OCI-LY1 (cell line): ENCODE measurements at regions not wholly inside any gene's neighbourhood (a gene's known extent, or its start where the extent isn't known, plus 50 kb on each side); places are given as distances from the start of the nearest gene placed in this dataset.

Experiments used
- H2AFZ ChIP-seq: fragments of 200-600 bp; sonication (generic), shearing (Covaris generic); 2 replicates; pipeline ENCODE4 v1.6.0; 2014; ENCODE audit warnings: antibody characterized with exemption, mild to moderate bottlenecking, low read length
- H3F3A ChIP-seq: fragments of 200-600 bp; sonication (generic), shearing (Covaris generic); 2 replicates; pipeline ENCODE4 v1.6.0; 2014; ENCODE audit warnings: mild to moderate bottlenecking, antibody characterized with exemption, low read length, moderate library complexity; ENCODE audit not compliant: insufficient read depth
- H3K27ac ChIP-seq: fragments of 200-600 bp; sonication (generic); 2 replicates; pipeline ENCODE4 v1.5.1; 2014; ENCODE audit warnings: low read length, mixed run types, mild to moderate bottlenecking, low read depth; ENCODE audit not compliant: poor library complexity, severe bottlenecking
- H3K27me3 ChIP-seq: fragments of 200-600 bp; sonication (generic); 2 replicates; pipeline ENCODE4 v1.6.0; 2014; ENCODE audit warnings: antibody characterized with exemption, mild to moderate bottlenecking, low read length, moderate library complexity; ENCODE audit not compliant: insufficient read depth
- H3K36me3 ChIP-seq: fragments of 200-600 bp; sonication (generic); 2 replicates; pipeline ENCODE4 v1.6.1; 2014; ENCODE audit warnings: mild to moderate bottlenecking, antibody characterized with exemption, low read length, moderate library complexity, mixed read lengths; ENCODE audit not compliant: insufficient read depth
- H3K4me1 ChIP-seq: fragments of 200-600 bp; sonication (generic); 2 replicates; pipeline ENCODE4 v1.5.1; 2014; ENCODE audit warnings: mild to moderate bottlenecking, low read length, moderate library complexity; ENCODE audit not compliant: insufficient read depth, severe bottlenecking
- H3K4me2 ChIP-seq: fragments of 200-600 bp; sonication (generic), shearing (Covaris generic); 2 replicates; pipeline ENCODE4 v1.6.1; 2014; ENCODE audit warnings: low read length
- H3K4me3 ChIP-seq: fragments of 200-600 bp; sonication (generic); 2 replicates; pipeline ENCODE4 v1.5.1; 2014; ENCODE audit warnings: low read length, low read depth, mild to moderate bottlenecking, mixed read lengths; ENCODE audit not compliant: poor library complexity, severe bottlenecking
- H3K79me2 ChIP-seq: fragments of 200-600 bp; shearing (Covaris generic); 2 replicates; pipeline ENCODE4 v1.6.1; 2016; ENCODE audit warnings: mixed run types, low read length, mixed read lengths; ENCODE audit not compliant: insufficient read depth
- H3K9ac ChIP-seq: fragments of 200-600 bp; sonication (generic), shearing (Covaris generic); 2 replicates; pipeline ENCODE4 v1.6.1; 2014; ENCODE audit warnings: mild to moderate bottlenecking, low read length, mixed read lengths
- H3K9me2 ChIP-seq: fragments of 200-600 bp; sonication (generic), shearing (Covaris generic); 2 replicates; pipeline ENCODE4 v1.6.1; 2014; ENCODE audit warnings: low read depth, mild to moderate bottlenecking, low read length, mixed read lengths
- H3K9me3 ChIP-seq: fragments of 200-600 bp; shearing (Covaris generic); 2 replicates; pipeline ENCODE4 v1.6.1; 2014; ENCODE audit warnings: low read length, mixed read lengths
- H4K20me1 ChIP-seq: fragments of 200-600 bp; sonication (generic), shearing (Covaris generic); 2 replicates; pipeline ENCODE4 v1.6.0; 2016; ENCODE audit warnings: mild to moderate bottlenecking, low read length; ENCODE audit not compliant: insufficient read depth
- CTCF ChIP-seq: fragments of 200-600 bp; sonication (generic), shearing (Covaris generic); IDR thresholded peaks from 2 replicates; pipeline ENCODE4 v1.5.1; 2017; ENCODE audit warnings: mild to moderate bottlenecking, antibody characterized with exemption, low read length, moderate library complexity, mixed read lengths
- EZH2 ChIP-seq: fragments of 200-600 bp; sonication (generic), shearing (Covaris generic); IDR thresholded peaks from 2 replicates; pipeline ENCODE4 v1.8.0; 2017; ENCODE audit warnings: borderline replicate concordance, mixed run types, mild to moderate bottlenecking, antibody characterized with exemption, low read length, moderate library complexity, mixed read lengths

- no peaks in the 10 kb centered on the region for H3K36me3 ChIP-seq
- TF ChIP-seq CTCF = no peak
- TF ChIP-seq EZH2 = no peak
- no peak overlapping the region for H3K4me2 ChIP-seq
- H3K9me3 ChIP-seq = no peaks in the 10 kb centered on the region
- H3K4me3 ChIP-seq = no peak overlapping the region
- no peaks in the 10 kb centered on the region for H3F3A ChIP-seq
- no peaks in the 10 kb centered on the region for H3K27me3 ChIP-seq
- no peak overlapping the region for H3K27ac ChIP-seq
- no peak overlapping the region for H2AFZ ChIP-seq
- H3K9me2 ChIP-seq = no peaks in the 10 kb centered on the region
- no peaks in the 10 kb centered on the region for H3K4me1 ChIP-seq
- no peak overlapping the region for H3K9ac ChIP-seq
- no peaks in the 10 kb centered on the region for H3K79me2 ChIP-seq
- H4K20me1 ChIP-seq = no peaks in the 10 kb centered on the region
Measured at GRCh38 chr1:208357644-208358507, 113.7 kb upstream of the PLXNA2 start.

- H3K4me1 ChIP-seq = no peaks in the 10 kb centered on the region
- H3K79me2 ChIP-seq = no peaks in the 10 kb centered on the region
- H3K4me2 ChIP-seq = no peak overlapping the region
- H3K9ac ChIP-seq = no peak overlapping the region
- no peak overlapping the region for H3K27ac ChIP-seq
- H3K9me3 ChIP-seq = no peaks in the 10 kb centered on the region
- no peaks in the 10 kb centered on the region for H3K9me2 ChIP-seq
- no peaks in the 10 kb centered on the region for H3F3A ChIP-seq
- H3K4me3 ChIP-seq = no peak overlapping the region
- no peaks in the 10 kb centered on the region for H3K27me3 ChIP-seq
- TF ChIP-seq CTCF (no peak), EZH2 (no peak)
- H3K36me3 ChIP-seq = no peaks in the 10 kb centered on the region
- H4K20me1 ChIP-seq = no peaks in the 10 kb centered on the region
- no peak overlapping the region for H2AFZ ChIP-seq
Measured at GRCh38 chr1:208358651-208359050, 114.5 kb upstream of the PLXNA2 start.

- Histone ChIP-seq H3K9ac (no peak overlapping the region), H3K4me1 (no peaks in the 10 kb centered on the region), H4K20me1 (no peaks in the 10 kb centered on the region), H3K9me2 (no peaks in the 10 kb centered on the region), H3K79me2 (no peaks in the 10 kb centered on the region), H2AFZ (no peak overlapping the region), H3K27me3 (no peaks in the 10 kb centered on the region), H3K4me2 (no peak overlapping the region), H3K36me3 (no peaks in the 10 kb centered on the region), H3K4me3 (no peak overlapping the region), H3K9me3 (no peaks in the 10 kb centered on the region), H3K27ac (no peak overlapping the region), H3F3A (no peaks in the 10 kb centered on the region)
- TF ChIP-seq CTCF (no peak), EZH2 (no peak)
Measured at GRCh38 chr1:208362011-208362410, 117.8 kb upstream of the PLXNA2 start.
